GM12878 (cell line): ENCODE measurements at regions not wholly inside any gene's neighbourhood (a gene's known extent, or its start where the extent isn't known, plus 50 kb on each side); places are given as distances from the start of the nearest gene placed in this dataset.

ENCODE experiments used
- ATAC-seq: fragments of 200-7000 bp; cut with Tn5 transposase; 3 replicates; pipeline ENCODE4 v1.9.1; 2020; ENCODE audit warnings: mild to moderate bottlenecking, moderate library complexity
- BruUV-seq: library from RNA; stranded (reverse); fragments of 400-500 nt; replicated peaks from 2 replicates; lab custom pipeline; 2021; lab: Mats Ljungman, UMichigan
- CTCF ChIA-PET: fragments of 300-600 bp; sonication (Branson Sonifier 250); formaldehyde crosslinking; extraction: SDS; loops from one replicate; lab custom pipeline; 2021; ENCODE audit warnings: inconsistent platforms; lab: Yijun Ruan, JAX
- POLR2A ChIA-PET: fragments of 350-600 bp; formaldehyde crosslinking; extraction: SDS; loops from one replicate; lab custom pipeline; 2021; ENCODE audit warnings: inconsistent platforms; lab: Charles Lee
- RAD21 ChIA-PET: fragments of 300-600 bp; sonication (Branson Sonifier 250); formaldehyde crosslinking; loops from one replicate; lab custom pipeline; 2023; ENCODE audit warnings: antibody characterized with exemption; ENCODE audit not compliant: unreplicated experiment; lab: Charles Lee
- SMC1A ChIA-PET: fragments of 300-600 bp; sonication (Branson Sonifier 250); formaldehyde crosslinking; loops from one replicate; lab custom pipeline; 2023; ENCODE audit not compliant: unreplicated experiment, uncharacterized antibody; lab: Charles Lee
- DNase-seq: peaks from one replicate; pipeline ENCODE4 v3.0.0-alpha.2; 2011; ENCODE audit warnings: low read depth, low spot score
- FAIRE-seq: peaks from 3 replicates; lab custom pipeline; 2011; peaks lifted over from hg19 to GRCh38; lab: Jason Lieb, UNC
- H2AFZ ChIP-seq: 2 replicates; pipeline ENCODE4 v1.6.0; 2011; ENCODE audit warnings: low read depth, low read length, control low read depth; ENCODE audit not compliant: control insufficient read depth
- H3K27ac ChIP-seq: 2 replicates; pipeline ENCODE4 v1.5.1; 2011; ENCODE audit warnings: control low read depth; ENCODE audit not compliant: control insufficient read depth, insufficient read depth
- H3K27me3 ChIP-seq, 2 experiments: replicated peaks in 1 of 2; 2 replicates each; pipeline versions ENCODE4 v1.6.0 to v1.6.1; 2011; ENCODE audit warnings: low read length in 1 of 2; ENCODE audit not compliant: control insufficient read depth in 2 of 2, insufficient read depth in 2 of 2
- H3K36me3 ChIP-seq, 2 experiments: 2 replicates each; pipeline ENCODE4 v1.5.1; 2011; ENCODE audit warnings: low read length in 1 of 2; ENCODE audit not compliant: control insufficient read depth in 2 of 2, insufficient read depth in 2 of 2
- H3K4me1 ChIP-seq: 2 replicates; pipeline ENCODE4 v1.6.1; 2011; ENCODE audit warnings: mild to moderate bottlenecking, low read length, moderate library complexity, mixed read lengths; ENCODE audit not compliant: control insufficient read depth, insufficient read depth
- H3K4me2 ChIP-seq: 2 replicates; pipeline ENCODE4 v1.6.0; 2011; ENCODE audit warnings: control low read depth; ENCODE audit not compliant: control insufficient read depth, insufficient read depth
- H3K4me3 ChIP-seq: fragments of 200-600 bp; sonication (generic); 2 replicates; pipeline ENCODE4 v1.5.1; 2016
- H3K79me2 ChIP-seq: 2 replicates; pipeline ENCODE4 v1.6.0; 2011; ENCODE audit warnings: low read length; ENCODE audit not compliant: control insufficient read depth, insufficient read depth
- H3K9ac ChIP-seq: 2 replicates; pipeline ENCODE4 v1.8.0; 2011; ENCODE audit warnings: low read length, control low read depth, mixed read lengths; ENCODE audit not compliant: control insufficient read depth, insufficient read depth
- H3K9me3 ChIP-seq: replicated peaks from 3 replicates; pipeline ENCODE4 v1.5.1; 2011; ENCODE audit warnings: mild to moderate bottlenecking, low read length; ENCODE audit not compliant: control insufficient read depth, insufficient read depth
- H4K20me1 ChIP-seq: 2 replicates; pipeline ENCODE4 v1.6.0; 2011; ENCODE audit not compliant: control insufficient read depth, insufficient read depth
- CHD1 ChIP-seq: IDR thresholded peaks from 2 replicates; pipeline ENCODE4 v1.6.1; 2012; ENCODE audit warnings: low read depth, low read length, improper control_type of control experiment
- E2F4 ChIP-seq: IDR thresholded peaks from 2 replicates; pipeline ENCODE4 v1.6.1; 2012; ENCODE audit warnings: low read depth, low read length, improper control_type of control experiment
- IKZF1 ChIP-seq: fragments of 450-650 bp; conservative IDR thresholded peaks from 2 replicates; pipeline ENCODE4 v1.6.1; 2017; ENCODE audit warnings: antibody characterized with exemption, mild to moderate bottlenecking
- KDM1A ChIP-seq: fragments of 200-600 bp; sonication (generic); IDR thresholded peaks from 2 replicates; pipeline ENCODE4 v1.6.1; 2016; ENCODE audit warnings: borderline replicate concordance
- MEF2B ChIP-seq: fragments of 450-650 bp; IDR thresholded peaks from 2 replicates; pipeline ENCODE4 v1.6.1; 2018; ENCODE audit warnings: mild to moderate bottlenecking, moderate library complexity; ENCODE audit not compliant: partially characterized antibody, poor library complexity, severe bottlenecking
- NBN ChIP-seq: fragments of 450-650 bp; IDR thresholded peaks from 2 replicates; pipeline ENCODE4 v1.6.1; 2016
- POLR2A ChIP-seq: IDR thresholded peaks from 2 replicates; pipeline ENCODE4 v1.6.1; 2011; ENCODE audit warnings: low read depth, mild to moderate bottlenecking, low read length
- SMC3 ChIP-seq: IDR thresholded peaks from 2 replicates; pipeline ENCODE4 v1.6.1; 2011; ENCODE audit warnings: low read length, improper control_type of control experiment, borderline replicate concordance
- SRF ChIP-seq, 2 experiments: IDR thresholded peaks; 2 replicates each; pipeline ENCODE4 v1.6.1; 2011; ENCODE audit warnings: low read depth in 2 of 2, low read length in 2 of 2, mild to moderate bottlenecking in 1 of 2, moderate library complexity in 1 of 2
- TBL1XR1 ChIP-seq: IDR thresholded peaks from 2 replicates; pipeline ENCODE4 v1.6.1; 2012; ENCODE audit warnings: low read depth, low read length, improper control_type of control experiment
- TCF12 ChIP-seq: IDR thresholded peaks from 2 replicates; pipeline ENCODE4 v1.6.1; 2011; ENCODE audit warnings: low read depth, mild to moderate bottlenecking, low read length
- ZNF217 ChIP-seq: fragments of 450-650 bp; IDR thresholded peaks from 2 replicates; pipeline ENCODE4 v1.6.1; 2017; ENCODE audit warnings: antibody characterized with exemption, mild to moderate bottlenecking
- WGBS: methylation state at CpG from one replicate; pipeline ENCODE4 v1.1.6; 2016; ENCODE audit warnings: low lambda C conversion rate; ENCODE audit not compliant: insufficient replicate concordance, insufficient coverage; ENCODE audit errors: missing lambda C conversion rate; 5-methylcytosine and 5-hydroxymethylcytosine counted together
- in situ Hi-C: fragments of 300-500 bp; cut with MboI; formaldehyde crosslinking; loops from 9 replicates; pipeline ENCODE4 v1.14.3; 2018; ENCODE audit warnings: mixed read lengths
- intact Hi-C: fragments of 100-400 bp; cut with micrococcal nuclease; formaldehyde crosslinking; loops from one replicate; pipeline ENCODE4 v1.14.2; 2022; ENCODE audit not compliant: unreplicated experiment
- TF ChIP-seq, protein P1 (sequence below): fragments of 450-650 bp; IDR thresholded peaks from 2 replicates; pipeline ENCODE4 v1.6.1; 2016; ENCODE audit warnings: mild to moderate bottlenecking
- TF ChIP-seq, protein P2 (sequence below): fragments of 450-650 bp; IDR thresholded peaks from 2 replicates; pipeline ENCODE4 v1.6.1; 2018; ENCODE audit warnings: mild to moderate bottlenecking, low read depth, moderate library complexity; ENCODE audit not compliant: partially characterized antibody

DNA sequence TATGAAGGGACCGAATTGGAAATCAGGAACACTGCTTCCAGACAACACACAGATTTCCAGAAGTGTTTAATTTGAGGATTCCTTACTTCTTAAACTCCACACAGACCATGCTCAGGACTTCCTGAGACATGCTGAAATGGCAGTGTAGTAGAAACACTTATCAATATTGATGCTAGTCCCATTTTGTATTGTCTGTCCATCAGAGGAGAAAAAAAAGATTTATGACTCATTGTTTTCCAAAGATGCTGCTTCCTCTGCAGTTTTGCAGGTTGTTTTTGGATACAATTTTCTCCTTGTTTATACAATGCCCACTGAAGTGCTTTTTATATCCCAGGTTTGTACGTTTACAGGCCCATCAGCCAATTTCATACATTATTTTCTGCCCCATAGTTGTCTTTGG lies 68.3 kb upstream of the TANC2 start:
- ChIA-PET POLR2A (no interaction called here), SMC1A (no interaction called here), CTCF (no interaction called here), RAD21 (no interaction called here)
- 0 out of 4 replicates have a peak, but pooled peaks cover 0 to 2% of the 10 kb centered on the region in 2 experiments for H3K27me3 ChIP-seq
- H3K4me3 ChIP-seq = no peak overlapping the region
- H4K20me1 ChIP-seq = no peaks in the 10 kb centered on the region; the same call in 1 of the 2 replicates
- WGBS = 18% methylated on average over 2 of the region's 2 CpGs
- no peak overlapping the region for H3K27ac ChIP-seq
- DNase-seq = no peak
- no peaks in the 10 kb centered on the region for H3K79me2 ChIP-seq
- BruUV-seq = no TSS peak
- intact Hi-C loops = no loop called here
- TF ChIP-seq IKZF1 = no peak
- no peak for TF ChIP-seq SRF (IDR thresholded peaks at IDR 0.05; ENCODE audit: low read depth in 2 of 2, low read length in 2 of 2)
- TF ChIP-seq, protein P1, sequence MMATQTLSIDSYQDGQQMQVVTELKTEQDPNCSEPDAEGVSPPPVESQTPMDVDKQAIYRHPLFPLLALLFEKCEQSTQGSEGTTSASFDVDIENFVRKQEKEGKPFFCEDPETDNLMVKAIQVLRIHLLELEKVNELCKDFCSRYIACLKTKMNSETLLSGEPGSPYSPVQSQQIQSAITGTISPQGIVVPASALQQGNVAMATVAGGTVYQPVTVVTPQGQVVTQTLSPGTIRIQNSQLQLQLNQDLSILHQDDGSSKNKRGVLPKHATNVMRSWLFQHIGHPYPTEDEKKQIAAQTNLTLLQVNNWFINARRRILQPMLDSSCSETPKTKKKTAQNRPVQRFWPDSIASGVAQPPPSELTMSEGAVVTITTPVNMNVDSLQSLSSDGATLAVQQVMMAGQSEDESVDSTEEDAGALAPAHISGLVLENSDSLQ = no peak
- no peak for TF ChIP-seq TCF12
- TF ChIP-seq ZNF217 = no peak
- no peak for TF ChIP-seq CHD1
- TF ChIP-seq SMC3 = no peak
- no peak for TF ChIP-seq POLR2A
- no peak for TF ChIP-seq NBN
- no peak for TF ChIP-seq KDM1A
- no peak for TF ChIP-seq E2F4
- TF ChIP-seq, protein P2, sequence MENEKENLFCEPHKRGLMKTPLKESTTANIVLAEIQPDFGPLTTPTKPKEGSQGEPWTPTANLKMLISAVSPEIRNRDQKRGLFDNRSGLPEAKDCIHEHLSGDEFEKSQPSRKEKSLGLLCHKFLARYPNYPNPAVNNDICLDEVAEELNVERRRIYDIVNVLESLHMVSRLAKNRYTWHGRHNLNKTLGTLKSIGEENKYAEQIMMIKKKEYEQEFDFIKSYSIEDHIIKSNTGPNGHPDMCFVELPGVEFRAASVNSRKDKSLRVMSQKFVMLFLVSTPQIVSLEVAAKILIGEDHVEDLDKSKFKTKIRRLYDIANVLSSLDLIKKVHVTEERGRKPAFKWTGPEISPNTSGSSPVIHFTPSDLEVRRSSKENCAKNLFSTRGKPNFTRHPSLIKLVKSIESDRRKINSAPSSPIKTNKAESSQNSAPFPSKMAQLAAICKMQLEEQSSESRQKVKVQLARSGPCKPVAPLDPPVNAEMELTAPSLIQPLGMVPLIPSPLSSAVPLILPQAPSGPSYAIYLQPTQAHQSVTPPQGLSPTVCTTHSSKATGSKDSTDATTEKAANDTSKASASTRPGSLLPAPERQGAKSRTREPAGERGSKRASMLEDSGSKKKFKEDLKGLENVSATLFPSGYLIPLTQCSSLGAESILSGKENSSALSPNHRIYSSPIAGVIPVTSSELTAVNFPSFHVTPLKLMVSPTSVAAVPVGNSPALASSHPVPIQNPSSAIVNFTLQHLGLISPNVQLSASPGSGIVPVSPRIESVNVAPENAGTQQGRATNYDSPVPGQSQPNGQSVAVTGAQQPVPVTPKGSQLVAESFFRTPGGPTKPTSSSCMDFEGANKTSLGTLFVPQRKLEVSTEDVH = no peak
- TF ChIP-seq TBL1XR1 = no peak
- no peak for TF ChIP-seq MEF2B
- no peak overlapping the region for H3K4me2 ChIP-seq
- no peak overlapping the region for H2AFZ ChIP-seq
- H3K4me1 ChIP-seq = no peaks in the 10 kb centered on the region
- in situ Hi-C loops = no loop called here
- ATAC-seq = no peak
- H3K9me3 ChIP-seq = no peaks in the 10 kb centered on the region
- H3K36me3 ChIP-seq = no peaks in the 10 kb centered on the region
- no peak overlapping the region for H3K9ac ChIP-seq
- no peak for FAIRE-seq
